Mesendoderm (in vitro differentiated cells): ENCODE measurements at regions not wholly inside any gene's neighbourhood (a gene's known extent, or its start where the extent isn't known, plus 50 kb on each side); places are given as distances from the start of the nearest gene placed in this dataset.

Experiments
- DNase-seq: peaks from one replicate; pipeline ENCODE4 v3.0.0; 2013
- H2AK5ac ChIP-seq: 2 replicates; pipeline ENCODE4 v1.6.1; 2013; ENCODE audit warnings: low read length, inconsistent platforms
- H2BK120ac ChIP-seq: 2 replicates; pipeline ENCODE4 v1.6.1; 2013; ENCODE audit warnings: low read depth, mild to moderate bottlenecking, low read length, moderate library complexity, mixed read lengths
- H2BK15ac ChIP-seq: replicated peaks from 2 replicates; pipeline ENCODE4 v1.6.1; 2013; ENCODE audit warnings: low read depth, mild to moderate bottlenecking, moderate library complexity
- H2BK5ac ChIP-seq: 2 replicates; pipeline ENCODE4 v1.6.1; 2013; ENCODE audit warnings: low read length, inconsistent platforms
- H3K18ac ChIP-seq: 2 replicates; pipeline ENCODE4 v1.6.1; 2013; ENCODE audit warnings: mild to moderate bottlenecking, low read length, mixed read lengths
- H3K23ac ChIP-seq: one replicate; pipeline ENCODE4 v1.6.1; 2013; ENCODE audit warnings: low read length
- H3K27ac ChIP-seq: 2 replicates; pipeline ENCODE4 v1.5.1; 2013; ENCODE audit warnings: low read depth, mild to moderate bottlenecking, inconsistent platforms, low read length, moderate library complexity
- H3K27me3 ChIP-seq: 2 replicates; pipeline ENCODE4 v1.6.1; 2013; ENCODE audit warnings: low read length, control low read depth, mild to moderate bottlenecking, inconsistent platforms; ENCODE audit not compliant: insufficient read depth, poor library complexity
- H3K36me3 ChIP-seq: 2 replicates; pipeline ENCODE4 v1.6.1; 2013; ENCODE audit warnings: low read length, inconsistent platforms; ENCODE audit not compliant: control insufficient read depth, insufficient read depth
- H3K4ac ChIP-seq: one replicate; pipeline ENCODE4 v1.6.1; 2013; ENCODE audit warnings: low read depth, mild to moderate bottlenecking, low read length, moderate library complexity
- H3K4me1 ChIP-seq: 2 replicates; pipeline ENCODE4 v1.6.1; 2013; ENCODE audit warnings: low read depth, low read length, inconsistent platforms; ENCODE audit not compliant: control insufficient read depth
- H3K4me2 ChIP-seq: 2 replicates; pipeline ENCODE4 v1.6.1; 2013; ENCODE audit warnings: low read length
- H3K4me3 ChIP-seq: 2 replicates; pipeline ENCODE4 v1.5.1; 2013; ENCODE audit warnings: mild to moderate bottlenecking, low read length
- H3K56ac ChIP-seq: one replicate; pipeline ENCODE4 v1.6.1; 2013; ENCODE audit warnings: low read length
- H3K79me1 ChIP-seq: 2 replicates; pipeline ENCODE4 v1.6.1; 2013; ENCODE audit warnings: low read length, inconsistent platforms
- H3K79me2 ChIP-seq: 2 replicates; pipeline ENCODE4 v1.6.1; 2013; ENCODE audit warnings: mild to moderate bottlenecking, low read length; ENCODE audit not compliant: control insufficient read depth, insufficient read depth
- H3K9ac ChIP-seq: 2 replicates; pipeline ENCODE4 v1.6.1; 2013; ENCODE audit warnings: low read length, inconsistent platforms
- H4K5ac ChIP-seq: one replicate; pipeline ENCODE4 v1.6.1; 2013; ENCODE audit warnings: low read length
- H4K8ac ChIP-seq: one replicate; pipeline ENCODE4 v1.6.1; 2013; ENCODE audit warnings: low read depth, mild to moderate bottlenecking, control low read depth, low read length, moderate library complexity
- WGBS: extraction: QIAGEN DNeasy Blood & Tissue Kit; methylation state at CpG from one replicate; pipeline ENCODE4 v1.1.7; 2013; ENCODE audit warnings: low lambda C conversion rate, missing lambda C conversion rate; ENCODE audit not compliant: insufficient coverage; ENCODE audit errors: extremely low coverage; 5-methylcytosine and 5-hydroxymethylcytosine counted together

GRCh38 chr2:175396696-175397095 lies 215.2 kb upstream of the ATP5MC3 start:
- no peak overlapping the region for H2AK5ac ChIP-seq
- H3K18ac ChIP-seq, result no peak overlapping the region
- H4K8ac ChIP-seq, result no peak overlapping the region
- H3K9ac ChIP-seq, result no peak overlapping the region
- H3K79me2 ChIP-seq, result no peaks in the 10 kb centered on the region
- H3K79me1 ChIP-seq, result no peaks in the 10 kb centered on the region
- no peak overlapping the region for H3K56ac ChIP-seq
- no peak overlapping the region for H2BK5ac ChIP-seq
- H2BK120ac ChIP-seq, result no peak overlapping the region
- no peak overlapping the region for H4K5ac ChIP-seq
- H3K23ac ChIP-seq, result no peak overlapping the region
- no peak overlapping the region for H3K4me2 ChIP-seq
- H3K27ac ChIP-seq, result no peak overlapping the region
- H3K36me3 ChIP-seq, result no peaks in the 10 kb centered on the region
- H3K27me3 ChIP-seq, result no peaks in the 10 kb centered on the region
- H3K4me3 ChIP-seq, result no peak overlapping the region
- H2BK15ac ChIP-seq, result no peak overlapping the region
- H3K4ac ChIP-seq, result no peak overlapping the region
- H3K4me1 ChIP-seq, result no peaks in the 10 kb centered on the region
- no peak for DNase-seq

- no peak for DNase-seq
- Histone ChIP-seq H2BK120ac (no peak overlapping the region), H3K18ac (no peak overlapping the region), H3K79me1 (no peaks in the 10 kb centered on the region), H3K9ac (no peak overlapping the region), H3K23ac (no peak overlapping the region), H3K4ac (no peak overlapping the region), H3K36me3 (no peaks in the 10 kb centered on the region), H4K5ac (no peak overlapping the region), H3K27me3 (no peaks in the 10 kb centered on the region), H3K4me3 (no peak overlapping the region), H4K8ac (no peak overlapping the region), H3K4me1 (no peaks in the 10 kb centered on the region), H2BK5ac (no peak overlapping the region), H3K56ac (no peak overlapping the region), H3K27ac (no peak overlapping the region), H2AK5ac (no peak overlapping the region), H3K79me2 (no peaks in the 10 kb centered on the region), H3K4me2 (no peak overlapping the region), H2BK15ac (no peak overlapping the region)
- WGBS, result no CpG with 5 or more reads among the region's 1 CpG
Measured at GRCh38 chr2:175393851-175394250, 212.3 kb upstream of the ATP5MC3 start.

- no peak overlapping the region for H3K4me3 ChIP-seq
- H3K4me2 ChIP-seq, result no peak overlapping the region
- H4K8ac ChIP-seq, result no peak overlapping the region
- DNase-seq, result no peak
- H3K79me1 ChIP-seq, result no peaks in the 10 kb centered on the region
- H3K9ac ChIP-seq, result no peak overlapping the region
- no peak overlapping the region for H2AK5ac ChIP-seq
- no peak overlapping the region for H3K27ac ChIP-seq
- no peak overlapping the region for H3K18ac ChIP-seq
- H2BK5ac ChIP-seq, result no peak overlapping the region
- H3K4ac ChIP-seq, result no peak overlapping the region
- H2BK120ac ChIP-seq, result no peak overlapping the region
- H2BK15ac ChIP-seq, result no peak overlapping the region
- H3K56ac ChIP-seq, result no peak overlapping the region
- H3K36me3 ChIP-seq, result no peaks in the 10 kb centered on the region
- H3K23ac ChIP-seq, result no peak overlapping the region
- H3K4me1 ChIP-seq, result no peaks in the 10 kb centered on the region
- no peak overlapping the region for H4K5ac ChIP-seq
- H3K79me2 ChIP-seq, result no peaks in the 10 kb centered on the region
- H3K27me3 ChIP-seq, result no peaks in the 10 kb centered on the region
- no CpG with 5 or more reads among the region's 2 CpGs for WGBS
Measured at GRCh38 chr2:175383286-175383685, 201.8 kb upstream of the ATP5MC3 start.

- Histone ChIP-seq H2BK15ac (no peak overlapping the region), H2AK5ac (no peak overlapping the region), H2BK5ac (no peak overlapping the region), H3K79me1 (no peaks in the 10 kb centered on the region), H3K27ac (no peak overlapping the region), H3K56ac (no peak overlapping the region), H3K4ac (no peak overlapping the region), H3K23ac (no peak overlapping the region), H3K27me3 (no peaks in the 10 kb centered on the region), H3K4me3 (no peak overlapping the region), H4K5ac (no peak overlapping the region), H3K36me3 (no peaks in the 10 kb centered on the region), H3K79me2 (no peaks in the 10 kb centered on the region), H2BK120ac (no peak overlapping the region), H4K8ac (no peak overlapping the region), H3K4me2 (no peak overlapping the region), H3K18ac (no peak overlapping the region), H3K9ac (no peak overlapping the region), H3K4me1 (no peaks in the 10 kb centered on the region)
- WGBS, result no CpG with 5 or more reads among the region's 1 CpG
- no peak for DNase-seq
Measured at GRCh38 chr2:175373729-175374128, 192.2 kb upstream of the ATP5MC3 start.

GRCh38 chr2:175372704-175373701 lies 191.5 kb upstream of the ATP5MC3 start:
- Histone ChIP-seq H3K18ac (no peak overlapping the region), H3K4me1 (no peaks in the 10 kb centered on the region), H3K27me3 (no peaks in the 10 kb centered on the region), H3K56ac (no peak overlapping the region), H2AK5ac (no peak overlapping the region), H3K4me3 (no peak overlapping the region), H3K27ac (no peak overlapping the region), H3K4ac (no peak overlapping the region), H3K79me1 (no peaks in the 10 kb centered on the region), H2BK15ac (no peak overlapping the region), H4K5ac (no peak overlapping the region), H4K8ac (no peak overlapping the region), H2BK5ac (no peak overlapping the region), H3K9ac (no peak overlapping the region), H3K23ac (no peak overlapping the region), H2BK120ac (no peak overlapping the region), H3K36me3 (no peaks in the 10 kb centered on the region), H3K79me2 (no peaks in the 10 kb centered on the region), H3K4me2 (no peak overlapping the region)
- WGBS, result no CpG with 5 or more reads among the region's 8 CpGs
- no peak for DNase-seq

GRCh38 chr2:175371378-175371777 lies 189.9 kb upstream of the ATP5MC3 start:
- Histone ChIP-seq H3K79me2 (no peaks in the 10 kb centered on the region), H3K9ac (no peak overlapping the region), H3K36me3 (no peaks in the 10 kb centered on the region), H3K4me1 (no peaks in the 10 kb centered on the region), H2BK15ac (no peak overlapping the region), H2BK5ac (no peak overlapping the region), H2BK120ac (no peak overlapping the region), H3K23ac (no peak overlapping the region), H4K5ac (no peak overlapping the region), H3K4me2 (no peak overlapping the region), H3K4me3 (no peak overlapping the region), H3K27me3 (no peaks in the 10 kb centered on the region), H3K27ac (no peak overlapping the region), H3K79me1 (no peaks in the 10 kb centered on the region), H2AK5ac (no peak overlapping the region), H3K56ac (no peak overlapping the region), H3K18ac (no peak overlapping the region), H3K4ac (no peak overlapping the region), H4K8ac (no peak overlapping the region)
- no peak for DNase-seq
